NT2/D1 (cell line): ENCODE measurements at regions not wholly inside any gene's neighbourhood (a gene's known extent, or its start where the extent isn't known, plus 50 kb on each side); places are given as distances from the start of the nearest gene placed in this dataset.

ENCODE experiments used
- YY1 ChIP-seq: IDR thresholded peaks from 2 replicates; pipeline ENCODE4 v1.6.1; 2011; ENCODE audit not compliant: insufficient read length, insufficient read depth
- ZNF274 ChIP-seq: IDR thresholded peaks from 2 replicates; pipeline ENCODE4 v1.6.1; 2011; ENCODE audit warnings: mild to moderate bottlenecking, low read depth, low read length

DNA sequence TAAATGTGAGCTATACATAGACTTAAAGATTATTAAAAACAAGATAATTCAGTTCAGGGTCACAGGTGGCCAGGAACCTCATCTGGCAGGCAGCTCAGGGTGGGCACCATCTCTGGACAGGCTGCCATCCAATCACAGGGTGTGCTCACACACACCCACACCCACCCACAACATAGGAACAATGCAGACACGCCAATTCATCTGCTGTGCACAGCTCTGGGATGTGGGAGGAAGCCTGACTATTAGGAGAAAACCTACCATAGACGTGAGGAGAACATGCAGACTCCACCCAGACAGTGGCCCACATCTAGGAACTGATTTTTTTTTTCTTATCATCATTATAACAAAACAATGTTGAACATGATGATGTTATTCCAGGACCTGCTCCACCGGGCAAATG is 286.7 kb downstream of the PRL start:
- TF ChIP-seq ZNF274, result no peak
- no peak for TF ChIP-seq YY1
